Hepatocyte (in vitro differentiated cells): ENCODE measurements at regions not wholly inside any gene's neighbourhood (a gene's known extent, or its start where the extent isn't known, plus 50 kb on each side); places are given as distances from the start of the nearest gene placed in this dataset.

Experiments used
- CTCF ChIP-seq: fragments of 200-600 bp; sonication (generic); IDR thresholded peaks from 2 replicates; pipeline ENCODE4 v1.5.1; 2016; ENCODE audit warnings: antibody characterized with exemption, mild to moderate bottlenecking; ENCODE audit not compliant: poor library complexity
- EZH2 ChIP-seq: fragments of 200-600 bp; sonication (generic); IDR thresholded peaks from 2 replicates; pipeline ENCODE4 v1.6.1; 2016; ENCODE audit warnings: antibody characterized with exemption, mild to moderate bottlenecking, borderline replicate concordance

GRCh38 chr17:22303865-22304264 lies 611.5 kb downstream of the KCNJ18 start:
- TF ChIP-seq CTCF (no peak), EZH2 (no peak)
